Stomach (tissue), 4 donors: ENCODE measurements at regions not wholly inside any gene's neighbourhood (a gene's known extent, or its start where the extent isn't known, plus 50 kb on each side); places are given as distances from the start of the nearest gene placed in this dataset.

Experiments
- EP300 ChIP-seq: sonication (generic); formaldehyde crosslinking; IDR thresholded peaks from one replicate; pipeline ENCODE4 v1.6.1; 2017; ENCODE audit warnings: antibody characterized with exemption
- POLR2A ChIP-seq, 4 donors: fragments of 450-650 bp; IDR thresholded peaks; one replicate each; pipeline ENCODE4 v1.6.1; 2016; ENCODE audit warnings: antibody characterized with exemption in 4 of 4, control low read depth in 2 of 4, mild to moderate bottlenecking in 1 of 4, moderate library complexity in 1 of 4
- POLR2AphosphoS5 ChIP-seq, 3 donors: sonication (generic); formaldehyde crosslinking; IDR thresholded peaks; one replicate each; pipeline ENCODE4 v1.6.1; 2016; ENCODE audit warnings: antibody characterized with exemption in 3 of 3
- TF ChIP-seq, protein P1 (sequence below), 7 experiments: fragments of 450-650 bp in 4 of 7; fragments of 200-600 bp in 3 of 7; sonication (generic) in 3 of 7; IDR thresholded peaks; one replicate each; pipeline ENCODE4 v1.5.1; 2016 to 2019; ENCODE audit warnings: antibody characterized with exemption in 7 of 7, control low read depth in 2 of 7, mild to moderate bottlenecking in 1 of 7

DNA sequence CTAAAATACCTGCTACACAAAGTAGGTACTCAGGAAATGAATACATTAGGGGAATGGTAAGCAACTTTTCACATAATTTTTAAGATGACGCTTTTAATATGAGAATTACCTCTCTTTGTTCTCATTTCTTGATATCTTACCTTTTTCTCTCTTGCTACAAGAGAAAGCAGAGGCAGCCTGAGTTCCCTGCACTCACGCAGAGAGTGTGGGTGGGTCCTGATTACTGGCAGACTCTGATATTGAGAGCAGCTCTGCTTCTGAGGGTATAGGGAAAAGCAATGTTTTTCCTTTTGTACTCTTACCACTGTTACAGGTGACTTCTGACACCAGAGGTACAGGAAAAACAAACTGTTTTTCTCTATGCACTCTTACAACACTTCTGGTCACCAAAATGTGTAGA lies 420.2 kb upstream of the TMTC1 start:
- TF ChIP-seq, protein P1, sequence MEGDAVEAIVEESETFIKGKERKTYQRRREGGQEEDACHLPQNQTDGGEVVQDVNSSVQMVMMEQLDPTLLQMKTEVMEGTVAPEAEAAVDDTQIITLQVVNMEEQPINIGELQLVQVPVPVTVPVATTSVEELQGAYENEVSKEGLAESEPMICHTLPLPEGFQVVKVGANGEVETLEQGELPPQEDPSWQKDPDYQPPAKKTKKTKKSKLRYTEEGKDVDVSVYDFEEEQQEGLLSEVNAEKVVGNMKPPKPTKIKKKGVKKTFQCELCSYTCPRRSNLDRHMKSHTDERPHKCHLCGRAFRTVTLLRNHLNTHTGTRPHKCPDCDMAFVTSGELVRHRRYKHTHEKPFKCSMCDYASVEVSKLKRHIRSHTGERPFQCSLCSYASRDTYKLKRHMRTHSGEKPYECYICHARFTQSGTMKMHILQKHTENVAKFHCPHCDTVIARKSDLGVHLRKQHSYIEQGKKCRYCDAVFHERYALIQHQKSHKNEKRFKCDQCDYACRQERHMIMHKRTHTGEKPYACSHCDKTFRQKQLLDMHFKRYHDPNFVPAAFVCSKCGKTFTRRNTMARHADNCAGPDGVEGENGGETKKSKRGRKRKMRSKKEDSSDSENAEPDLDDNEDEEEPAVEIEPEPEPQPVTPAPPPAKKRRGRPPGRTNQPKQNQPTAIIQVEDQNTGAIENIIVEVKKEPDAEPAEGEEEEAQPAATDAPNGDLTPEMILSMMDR (IDR thresholded peaks at IDR 0.05) = no peak
- no peak for TF ChIP-seq POLR2AphosphoS5 (IDR thresholded peaks at IDR 0.05)
- TF ChIP-seq POLR2A (IDR thresholded peaks at IDR 0.05) = no peak
- TF ChIP-seq EP300 = no peak
